ENCODE measurements at regions not wholly inside any gene's neighbourhood (a gene's known extent, or its start where the extent isn't known, plus 50 kb on each side); places are given as distances from the start of the nearest gene placed in this dataset.
"Not testable (repeated sequence)": the region's sequence is repeated elsewhere in the genome, so short reads cannot be mapped to it uniquely, and the experiment has no call there.

- Histone ChIP-seq H3K27ac (ENCODE audit: low read depth, low read length) (no peak overlapping the region), H3K9ac (ENCODE audit: low read length in 5 of 5) (no peak overlapping the region), H3K36me3 (ENCODE audit: control insufficient read depth in 5 of 5, insufficient read depth in 5 of 5, low read length in 5 of 5) (no peaks in the 10 kb centered on the region), H3K4me3 (ENCODE audit: low read depth in 1 of 5, low read length in 5 of 5) (no peak overlapping the region), H3K27me3 (ENCODE audit: control insufficient read depth in 5 of 5, insufficient read depth in 4 of 5, low read length in 5 of 5) (no peaks in the 10 kb centered on the region), H3K9me3 (ENCODE audit: control insufficient read depth in 5 of 5, low read length in 5 of 5) (no peaks in the 10 kb centered on the region), H3K4me1 (ENCODE audit: control insufficient read depth in 5 of 5, insufficient read depth in 5 of 5, low read length in 5 of 5) (peaks cover 0 to 21% (median 9%) of the 10 kb centered on the region in 5 donors)
These were observed 146.1 kb upstream of the RUNX1 start for GRCh38 chr21:35195232-35195631.

GRCh38 chr21:35191754-35192153 is 142.7 kb upstream of the RUNX1 start:
- Histone ChIP-seq H3K9ac (ENCODE audit: low read length in 5 of 5) (no peak overlapping the region), H3K4me3 (ENCODE audit: low read depth in 1 of 5, low read length in 5 of 5) (no peak overlapping the region), H3K36me3 (ENCODE audit: control insufficient read depth in 5 of 5, insufficient read depth in 5 of 5, low read length in 5 of 5) (no peaks in the 10 kb centered on the region), H3K27ac (ENCODE audit: low read depth, low read length) (no peak overlapping the region), H3K4me1 (ENCODE audit: control insufficient read depth in 5 of 5, insufficient read depth in 5 of 5, low read length in 5 of 5) (peaks cover 0 to 5% (median 3%) of the 10 kb centered on the region in 5 donors), H3K9me3 (ENCODE audit: control insufficient read depth in 5 of 5, low read length in 5 of 5) (no peaks in the 10 kb centered on the region), H3K27me3 (ENCODE audit: control insufficient read depth in 5 of 5, insufficient read depth in 4 of 5, low read length in 5 of 5) (no peaks in the 10 kb centered on the region)

GRCh38 chr21:35191128-35191527 is 142.0 kb upstream of the RUNX1 start:
- no peak overlapping the region for H3K4me3 ChIP-seq (ENCODE audit: low read depth in 1 of 5, low read length in 5 of 5)
- no peaks in the 10 kb centered on the region for H3K36me3 ChIP-seq (ENCODE audit: control insufficient read depth in 5 of 5, insufficient read depth in 5 of 5, low read length in 5 of 5)
- H3K9ac ChIP-seq (ENCODE audit: low read length in 5 of 5), result no peak overlapping the region
- no peaks in the 10 kb centered on the region for H3K27me3 ChIP-seq (ENCODE audit: control insufficient read depth in 5 of 5, insufficient read depth in 4 of 5, low read length in 5 of 5)
- no peak overlapping the region for H3K27ac ChIP-seq (ENCODE audit: low read depth, low read length)
- H3K4me1 ChIP-seq (ENCODE audit: control insufficient read depth in 5 of 5, insufficient read depth in 5 of 5, low read length in 5 of 5), result peaks cover 0 to 5% (median 3%) of the 10 kb centered on the region in 5 donors
- no peaks in the 10 kb centered on the region for H3K9me3 ChIP-seq (ENCODE audit: control insufficient read depth in 5 of 5, low read length in 5 of 5)

- no peak overlapping the region for H3K27ac ChIP-seq (ENCODE audit: low read depth, low read length)
- H3K4me3 ChIP-seq (ENCODE audit: low read depth in 1 of 5, low read length in 5 of 5), result no peak overlapping the region
- no peak overlapping the region for H3K9ac ChIP-seq (ENCODE audit: low read length in 5 of 5)
- H3K27me3 ChIP-seq (ENCODE audit: control insufficient read depth in 5 of 5, insufficient read depth in 4 of 5, low read length in 5 of 5), result no peaks in the 10 kb centered on the region
- no peaks in the 10 kb centered on the region for H3K36me3 ChIP-seq (ENCODE audit: control insufficient read depth in 5 of 5, insufficient read depth in 5 of 5, low read length in 5 of 5)
- H3K4me1 ChIP-seq (ENCODE audit: control insufficient read depth in 5 of 5, insufficient read depth in 5 of 5, low read length in 5 of 5), result peaks cover 0 to 5% (median 3%) of the 10 kb centered on the region in 5 donors
- no peaks in the 10 kb centered on the region for H3K9me3 ChIP-seq (ENCODE audit: control insufficient read depth in 5 of 5, low read length in 5 of 5)
These were observed 141.1 kb upstream of the RUNX1 start for GRCh38 chr21:35190201-35190701.

- H3K4me3 ChIP-seq (ENCODE audit: low read depth in 1 of 5, low read length in 5 of 5), result no peak overlapping the region
- H3K9ac ChIP-seq (ENCODE audit: low read length in 5 of 5), result no peak overlapping the region
- peaks cover 0 to 5% (median 3%) of the 10 kb centered on the region in 5 donors for H3K4me1 ChIP-seq (ENCODE audit: control insufficient read depth in 5 of 5, insufficient read depth in 5 of 5, low read length in 5 of 5)
- H3K27ac ChIP-seq (ENCODE audit: low read depth, low read length), result no peak overlapping the region
- H3K27me3 ChIP-seq (ENCODE audit: control insufficient read depth in 5 of 5, insufficient read depth in 4 of 5, low read length in 5 of 5), result no peaks in the 10 kb centered on the region
- no peaks in the 10 kb centered on the region for H3K36me3 ChIP-seq (ENCODE audit: control insufficient read depth in 5 of 5, insufficient read depth in 5 of 5, low read length in 5 of 5)
- no peaks in the 10 kb centered on the region for H3K9me3 ChIP-seq (ENCODE audit: control insufficient read depth in 5 of 5, low read length in 5 of 5)
These were observed 140.2 kb upstream of the RUNX1 start for GRCh38 chr21:35189077-35189863.

GRCh38 chr21:35183389-35183788 is 134.3 kb upstream of the RUNX1 start:
- H3K36me3 ChIP-seq (ENCODE audit: control insufficient read depth in 5 of 5, insufficient read depth in 5 of 5, low read length in 5 of 5), result not testable (repeated sequence)

GRCh38 chr21:35179990-35180540 is 131.0 kb upstream of the RUNX1 start:
- no peaks in the 10 kb centered on the region for H3K36me3 ChIP-seq (ENCODE audit: control insufficient read depth in 5 of 5, insufficient read depth in 5 of 5, low read length in 5 of 5)
- no peak overlapping the region for H3K27ac ChIP-seq (ENCODE audit: low read depth, low read length)
- peaks cover 0 to 2% (median under 1%) of the 10 kb centered on the region in 5 donors for H3K9me3 ChIP-seq (ENCODE audit: control insufficient read depth in 5 of 5, low read length in 5 of 5)
- no peak overlapping the region for H3K9ac ChIP-seq (ENCODE audit: low read length in 5 of 5)
- no peak overlapping the region for H3K4me3 ChIP-seq (ENCODE audit: low read depth in 1 of 5, low read length in 5 of 5)
- no peaks in the 10 kb centered on the region for H3K4me1 ChIP-seq (ENCODE audit: control insufficient read depth in 5 of 5, insufficient read depth in 5 of 5, low read length in 5 of 5)
- H3K27me3 ChIP-seq (ENCODE audit: control insufficient read depth in 5 of 5, insufficient read depth in 4 of 5, low read length in 5 of 5), result no peaks in the 10 kb centered on the region

More at GRCh38 chr21:35183389-35183788, 134.3 kb upstream of the RUNX1 start:
- H3K9me3 ChIP-seq (ENCODE audit: control insufficient read depth in 5 of 5, low read length in 5 of 5); H3K27ac ChIP-seq (ENCODE audit: low read depth, low read length); H3K4me1 ChIP-seq (ENCODE audit: control insufficient read depth in 5 of 5, insufficient read depth in 5 of 5, low read length in 5 of 5); H3K27me3 ChIP-seq (ENCODE audit: control insufficient read depth in 5 of 5, insufficient read depth in 4 of 5, low read length in 5 of 5); H3K9ac ChIP-seq (ENCODE audit: low read length in 5 of 5); H3K4me3 ChIP-seq (ENCODE audit: low read depth in 1 of 5, low read length in 5 of 5): not testable (repeated sequence)

- Histone ChIP-seq H3K4me1 (ENCODE audit: control insufficient read depth in 5 of 5, insufficient read depth in 5 of 5, low read length in 5 of 5) (no peaks in the 10 kb centered on the region), H3K36me3 (ENCODE audit: control insufficient read depth in 5 of 5, insufficient read depth in 5 of 5, low read length in 5 of 5) (no peaks in the 10 kb centered on the region), H3K9me3 (ENCODE audit: control insufficient read depth in 5 of 5, low read length in 5 of 5) (peaks cover 0 to 4% (median 2%) of the 10 kb centered on the region in 5 donors), H3K9ac (ENCODE audit: low read length in 5 of 5) (no peak overlapping the region), H3K27me3 (ENCODE audit: control insufficient read depth in 5 of 5, insufficient read depth in 4 of 5, low read length in 5 of 5) (no peaks in the 10 kb centered on the region), H3K27ac (ENCODE audit: low read depth, low read length) (no peak overlapping the region), H3K4me3 (ENCODE audit: low read depth in 1 of 5, low read length in 5 of 5) (no peak overlapping the region)
These were observed 129.7 kb upstream of the RUNX1 start for GRCh38 chr21:35178827-35179226.

GRCh38 chr21:35178098-35178497 is 129.0 kb upstream of the RUNX1 start:
- Histone ChIP-seq H3K9me3 (ENCODE audit: control insufficient read depth in 5 of 5, low read length in 5 of 5) (peaks cover 0 to 4% (median 2%) of the 10 kb centered on the region in 5 donors), H3K4me1 (ENCODE audit: control insufficient read depth in 5 of 5, insufficient read depth in 5 of 5, low read length in 5 of 5) (no peaks in the 10 kb centered on the region), H3K27ac (ENCODE audit: low read depth, low read length) (no peak overlapping the region), H3K4me3 (ENCODE audit: low read depth in 1 of 5, low read length in 5 of 5) (no peak overlapping the region), H3K9ac (ENCODE audit: low read length in 5 of 5) (no peak overlapping the region), H3K27me3 (ENCODE audit: control insufficient read depth in 5 of 5, insufficient read depth in 4 of 5, low read length in 5 of 5) (no peaks in the 10 kb centered on the region), H3K36me3 (ENCODE audit: control insufficient read depth in 5 of 5, insufficient read depth in 5 of 5, low read length in 5 of 5) (no peaks in the 10 kb centered on the region)

- no peak overlapping the region for H3K27ac ChIP-seq (ENCODE audit: low read depth, low read length)
- no peaks in the 10 kb centered on the region for H3K36me3 ChIP-seq (ENCODE audit: control insufficient read depth in 5 of 5, insufficient read depth in 5 of 5, low read length in 5 of 5)
- no peak overlapping the region for H3K4me3 ChIP-seq (ENCODE audit: low read depth in 1 of 5, low read length in 5 of 5)
- peaks cover 0 to 4% (median 2%) of the 10 kb centered on the region in 5 donors for H3K9me3 ChIP-seq (ENCODE audit: control insufficient read depth in 5 of 5, low read length in 5 of 5)
- no peak overlapping the region for H3K9ac ChIP-seq (ENCODE audit: low read length in 5 of 5)
- no peaks in the 10 kb centered on the region for H3K4me1 ChIP-seq (ENCODE audit: control insufficient read depth in 5 of 5, insufficient read depth in 5 of 5, low read length in 5 of 5)
- peaks cover 0 to 4% (median 0%) of the 10 kb centered on the region in 5 donors for H3K27me3 ChIP-seq (ENCODE audit: control insufficient read depth in 5 of 5, insufficient read depth in 4 of 5, low read length in 5 of 5)
These were observed 123.1 kb upstream of the RUNX1 start for GRCh38 chr21:35172231-35172630.

Measured in subcutaneous abdominal adipose tissue (tissue), 5 donors.